ENCODE measurements at regions not wholly inside any gene's neighbourhood (a gene's known extent, or its start where the extent isn't known, plus 50 kb on each side); places are given as distances from the start of the nearest gene placed in this dataset.

DNA sequence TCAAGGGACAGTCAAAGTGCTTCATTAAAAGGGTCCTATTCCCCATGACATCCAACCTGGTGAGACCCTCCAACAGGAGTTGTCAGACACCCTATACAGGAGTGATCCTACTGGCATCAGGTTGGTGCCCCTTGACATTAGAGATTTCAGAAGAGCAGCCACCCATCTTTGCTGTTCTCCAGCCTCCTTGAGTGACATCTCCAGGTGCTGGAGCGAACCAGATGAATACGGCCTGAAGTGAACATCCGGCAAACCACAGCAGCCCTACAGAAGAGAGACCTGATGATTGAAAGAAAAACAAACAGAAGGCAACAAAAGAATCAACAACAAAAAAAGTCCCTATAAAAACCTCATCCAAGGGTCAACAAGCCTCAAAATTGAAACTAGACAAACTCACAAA lies 146.1 kb upstream of the PBDC1 start:
- TF ChIP-seq POLR2AphosphoS5 (IDR thresholded peaks at IDR 0.05; ENCODE audit: low read depth): no peak
- TF ChIP-seq, protein P1, sequence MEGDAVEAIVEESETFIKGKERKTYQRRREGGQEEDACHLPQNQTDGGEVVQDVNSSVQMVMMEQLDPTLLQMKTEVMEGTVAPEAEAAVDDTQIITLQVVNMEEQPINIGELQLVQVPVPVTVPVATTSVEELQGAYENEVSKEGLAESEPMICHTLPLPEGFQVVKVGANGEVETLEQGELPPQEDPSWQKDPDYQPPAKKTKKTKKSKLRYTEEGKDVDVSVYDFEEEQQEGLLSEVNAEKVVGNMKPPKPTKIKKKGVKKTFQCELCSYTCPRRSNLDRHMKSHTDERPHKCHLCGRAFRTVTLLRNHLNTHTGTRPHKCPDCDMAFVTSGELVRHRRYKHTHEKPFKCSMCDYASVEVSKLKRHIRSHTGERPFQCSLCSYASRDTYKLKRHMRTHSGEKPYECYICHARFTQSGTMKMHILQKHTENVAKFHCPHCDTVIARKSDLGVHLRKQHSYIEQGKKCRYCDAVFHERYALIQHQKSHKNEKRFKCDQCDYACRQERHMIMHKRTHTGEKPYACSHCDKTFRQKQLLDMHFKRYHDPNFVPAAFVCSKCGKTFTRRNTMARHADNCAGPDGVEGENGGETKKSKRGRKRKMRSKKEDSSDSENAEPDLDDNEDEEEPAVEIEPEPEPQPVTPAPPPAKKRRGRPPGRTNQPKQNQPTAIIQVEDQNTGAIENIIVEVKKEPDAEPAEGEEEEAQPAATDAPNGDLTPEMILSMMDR (conservative IDR thresholded peaks at IDR 0.05; ENCODE audit: low read depth in 2 of 2): no peak

Measured in GM23338 (cell line).